ENCODE measurements at regions not wholly inside any gene's neighbourhood (a gene's known extent, or its start where the extent isn't known, plus 50 kb on each side); places are given as distances from the start of the nearest gene placed in this dataset.

DNA sequence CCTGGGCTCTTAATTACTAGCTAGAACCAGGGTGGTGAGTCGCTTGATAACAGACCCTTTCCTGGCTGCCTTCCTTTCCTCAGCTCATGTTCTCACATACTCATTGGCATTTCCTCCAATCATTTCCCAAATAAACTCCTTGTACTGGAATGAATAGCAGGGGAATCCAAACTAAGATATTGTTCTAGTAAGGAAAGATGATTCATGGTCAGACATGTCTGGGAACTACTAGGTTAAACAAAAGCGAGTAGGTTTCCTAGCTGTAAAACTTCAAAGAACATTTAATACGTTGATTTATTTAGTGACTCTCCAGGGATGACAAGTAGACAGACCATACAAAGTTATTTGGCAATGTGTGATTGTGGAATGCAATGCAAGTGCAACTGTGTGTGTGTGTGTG is 121.2 kb upstream of the KCNJ6 start:
- H3K4me3 ChIP-seq (ENCODE audit: low read depth, low read length): no peak overlapping the region
- DNase-seq (ENCODE audit: low read depth): no peak
- no peak for TF ChIP-seq CTCF (IDR thresholded peaks at IDR 0.05; ENCODE audit: low read depth, low read length, missing control alignments)

- no peak for TF ChIP-seq CTCF (IDR thresholded peaks at IDR 0.05; ENCODE audit: low read depth, low read length, missing control alignments)
- no peak for DNase-seq (ENCODE audit: low read depth)
- H3K4me3 ChIP-seq (ENCODE audit: low read depth, low read length): no peak overlapping the region
Measured at GRCh38 chr21:38039369-38039768, 123.1 kb upstream of the KCNJ6 start.

GRCh38 chr21:38039841-38040240 is 123.6 kb upstream of the KCNJ6 start:
- H3K4me3 ChIP-seq (ENCODE audit: low read depth, low read length): no peak overlapping the region
- TF ChIP-seq CTCF (IDR thresholded peaks at IDR 0.05; ENCODE audit: low read depth, low read length, missing control alignments): no peak
- DNase-seq (ENCODE audit: low read depth): no peak

DNA sequence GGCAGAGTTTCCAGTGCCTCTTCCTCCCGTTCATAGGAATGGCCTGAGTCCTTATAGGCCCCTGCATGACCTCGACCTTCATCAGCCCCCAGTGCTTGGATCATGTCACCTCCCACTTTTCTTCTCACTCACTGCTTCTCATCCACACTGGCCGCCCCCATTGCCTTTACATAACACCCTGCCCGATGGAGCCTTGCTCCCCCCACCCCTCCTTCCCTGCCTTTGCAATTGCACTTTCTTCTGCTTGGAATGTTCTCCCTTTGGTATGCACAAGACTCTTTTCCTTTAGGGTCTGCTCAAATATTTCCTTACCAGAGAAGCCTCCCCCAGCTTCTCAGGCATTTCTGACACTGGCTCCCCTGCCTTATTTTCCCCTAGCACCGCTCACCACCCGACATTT is 125.2 kb upstream of the KCNJ6 start:
- no peak overlapping the region for H3K4me3 ChIP-seq (ENCODE audit: low read depth, low read length)
- DNase-seq (ENCODE audit: low read depth): no peak

DNA sequence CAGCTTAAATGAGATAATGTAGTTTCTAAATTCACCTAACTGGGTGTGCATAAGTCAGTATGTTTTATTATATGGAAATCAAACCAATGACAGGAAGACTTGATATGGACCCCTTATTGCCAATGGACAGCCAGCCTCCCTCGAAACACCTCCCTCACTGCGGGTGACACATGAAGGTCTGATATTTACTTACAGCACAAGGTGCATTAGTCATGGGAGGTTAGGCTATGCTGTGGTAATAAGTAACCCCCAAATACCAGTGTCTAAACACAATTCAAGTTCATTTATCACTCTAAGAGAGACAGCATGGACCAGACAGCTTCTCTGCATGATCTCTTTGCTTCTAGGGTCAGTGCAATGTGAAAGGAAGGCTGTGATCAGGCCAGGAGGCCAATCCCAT is 126.0 kb upstream of the KCNJ6 start:
- TF ChIP-seq CTCF (IDR thresholded peaks at IDR 0.05; ENCODE audit: low read depth, low read length, missing control alignments): no peak
- no peak for DNase-seq (ENCODE audit: low read depth)
- H3K4me3 ChIP-seq (ENCODE audit: low read depth, low read length): no peak overlapping the region

More for the DNA sequence above, 125.2 kb upstream of the KCNJ6 start:
- TF ChIP-seq CTCF (IDR thresholded peaks at IDR 0.05; ENCODE audit: low read depth, low read length, missing control alignments): no peak

DNA sequence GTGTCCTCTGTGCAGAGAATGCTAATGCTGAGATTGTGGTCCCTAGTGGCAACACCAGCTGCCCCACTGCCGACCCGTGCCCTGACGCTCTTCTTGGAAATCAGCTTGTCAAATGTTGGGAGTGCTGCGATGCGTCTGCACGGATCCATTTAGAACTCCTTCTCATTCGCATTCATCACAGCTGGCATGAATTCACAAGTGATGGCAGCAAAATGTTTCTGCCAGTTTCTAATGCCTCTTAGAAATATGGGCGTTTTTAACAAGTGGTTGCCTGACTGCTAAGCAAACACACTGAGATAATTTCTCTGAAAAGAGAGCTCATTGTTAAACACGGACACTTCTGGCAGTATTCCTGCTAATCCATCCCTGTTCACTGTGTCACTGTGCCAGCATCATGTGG is 131.9 kb upstream of the KCNJ6 start:
- no peak for TF ChIP-seq CTCF (IDR thresholded peaks at IDR 0.05; ENCODE audit: low read depth, low read length, missing control alignments)
- H3K4me3 ChIP-seq (ENCODE audit: low read depth, low read length): no peak overlapping the region
- no peak for DNase-seq (ENCODE audit: low read depth)

- no peak overlapping the region for H3K4me3 ChIP-seq (ENCODE audit: low read depth, low read length)
- TF ChIP-seq CTCF (IDR thresholded peaks at IDR 0.05; ENCODE audit: low read depth, low read length, missing control alignments): no peak
- DNase-seq (ENCODE audit: low read depth): no peak
Measured at GRCh38 chr21:38054334-38054733, 138.1 kb upstream of the KCNJ6 start.

All from GM12864 (cell line).